Bronchial epithelial cell (primary cell): ENCODE measurements at regions not wholly inside any gene's neighbourhood (a gene's known extent, or its start where the extent isn't known, plus 50 kb on each side); places are given as distances from the start of the nearest gene placed in this dataset.

Source experiments
- DNase-seq: peaks from one replicate; pipeline ENCODE4 v3.0.0-alpha.2; 2010; ENCODE audit warnings: low read depth
- FAIRE-seq: peaks from 2 replicates; lab custom pipeline; 2011; peaks lifted over from hg19 to GRCh38; lab: Jason Lieb, UNC
- H3K27me3 ChIP-seq: 2 replicates; pipeline ENCODE4 v1.5.1; 2011; ENCODE audit warnings: low read length; ENCODE audit not compliant: control insufficient read depth, insufficient read depth
- H3K36me3 ChIP-seq: 2 replicates; pipeline ENCODE4 v1.5.1; 2011; ENCODE audit warnings: low read length; ENCODE audit not compliant: control insufficient read depth, insufficient read depth
- H3K4me3 ChIP-seq: 2 replicates; pipeline ENCODE4 v1.5.1; 2011; ENCODE audit warnings: mild to moderate bottlenecking, low read depth, low read length, control low read depth
- CTCF ChIP-seq: IDR thresholded peaks from 2 replicates; pipeline ENCODE4 v1.5.1; 2011; ENCODE audit warnings: mild to moderate bottlenecking, moderate library complexity, low read length, control low read depth, inconsistent platforms; ENCODE audit not compliant: insufficient read depth, severe bottlenecking

GRCh38 chr15:62297933-62298332, 132.8 kb upstream of the C2CD4B start:
- DNase-seq (no peak), FAIRE-seq (no peak)
- H3K36me3 ChIP-seq = no peaks in the 10 kb centered on the region
- no peaks in the 10 kb centered on the region for H3K27me3 ChIP-seq
- H3K4me3 ChIP-seq = no peak overlapping the region
- TF ChIP-seq CTCF = no peak

GRCh38 chr15:62298811-62299210, 133.7 kb upstream of the C2CD4B start:
- DNase-seq (no peak), FAIRE-seq (no peak)
- Histone ChIP-seq H3K4me3 (no peak overlapping the region), H3K27me3 (no peaks in the 10 kb centered on the region), H3K36me3 (no peaks in the 10 kb centered on the region)
- TF ChIP-seq CTCF = no peak

GRCh38 chr15:62299541-62299940, 134.5 kb upstream of the C2CD4B start:
- FAIRE-seq (no peak), DNase-seq (no peak)
- no peak for TF ChIP-seq CTCF
- H3K4me3 ChIP-seq = no peak overlapping the region
- H3K27me3 ChIP-seq = no peaks in the 10 kb centered on the region
- no peaks in the 10 kb centered on the region for H3K36me3 ChIP-seq

- no peak overlapping the region for H3K4me3 ChIP-seq
- H3K36me3 ChIP-seq = no peaks in the 10 kb centered on the region
- FAIRE-seq = no peak
- H3K27me3 ChIP-seq = no peaks in the 10 kb centered on the region
- DNase-seq = no peak
- TF ChIP-seq CTCF = no peak
These were observed 137.0 kb upstream of the C2CD4B start for GRCh38 chr15:62301993-62302675.

- DNase-seq (peak; percentile 61), FAIRE-seq (no peak)
- Histone ChIP-seq H3K36me3 (no peaks in the 10 kb centered on the region), H3K4me3 (no peak overlapping the region), H3K27me3 (no peaks in the 10 kb centered on the region)
- TF ChIP-seq CTCF = peak; percentile 65
These were observed 141.9 kb upstream of the C2CD4B start for GRCh38 chr15:62306851-62307504.
